CD8-positive, alpha-beta memory T cell (primary cell): ENCODE measurements at regions not wholly inside any gene's neighbourhood (a gene's known extent, or its start where the extent isn't known, plus 50 kb on each side); places are given as distances from the start of the nearest gene placed in this dataset.

Experiments
- CTCF ChIA-PET: fragments of 350-600 bp; sonication (Branson Sonifier 250); formaldehyde crosslinking; loops from one replicate; lab custom pipeline; 2021; ENCODE audit warnings: antibody characterized with exemption; lab: Charles Lee
- POLR2A ChIA-PET: fragments of 350-600 bp; sonication (Branson Sonifier 250); formaldehyde crosslinking; loops from one replicate; lab custom pipeline; 2021; ENCODE audit warnings: antibody characterized with exemption; lab: Charles Lee
- DNase-seq, 5 donors: peaks; one replicate each; pipeline versions ENCODE4 v3.0.0 to v3.0.0-alpha.2; 2020 to 2022; ENCODE audit warnings: mixed read lengths in 1 of 5
- H3K27ac ChIP-seq: one replicate; pipeline ENCODE4 v1.7.0; 2013; ENCODE audit warnings: low read depth, mild to moderate bottlenecking, low read length, moderate library complexity
- H3K27me3 ChIP-seq: 2 replicates; pipeline ENCODE4 v1.7.0; 2013; ENCODE audit warnings: low read length, mild to moderate bottlenecking; ENCODE audit not compliant: insufficient read depth, poor library complexity, severe bottlenecking
- H3K36me3 ChIP-seq: 2 replicates; pipeline ENCODE4 v1.7.0; 2013; ENCODE audit warnings: mild to moderate bottlenecking, low read length, moderate library complexity; ENCODE audit not compliant: insufficient read depth
- H3K4me1 ChIP-seq: 2 replicates; pipeline ENCODE4 v1.7.0; 2013; ENCODE audit warnings: mild to moderate bottlenecking, low read length, moderate library complexity; ENCODE audit not compliant: insufficient read depth
- H3K4me3 ChIP-seq: 2 replicates; pipeline ENCODE4 v1.7.0; 2013; ENCODE audit warnings: mild to moderate bottlenecking, low read length
- H3K9me3 ChIP-seq: 2 replicates; pipeline ENCODE4 v1.7.0; 2013; ENCODE audit warnings: mild to moderate bottlenecking, low read length
- H3K27ac Mint-ChIP-seq, 8 donors: one replicate each; pipeline ENCODE4 v1.8.0; 2020 to 2021; ENCODE audit warnings: mixed read lengths in 8 of 8, mild to moderate bottlenecking in 6 of 8, inconsistent platforms in 3 of 8, moderate library complexity in 3 of 8
- H3K27me3 Mint-ChIP-seq, 2 donors: one replicate each; pipeline ENCODE4 v1.8.0; 2020 to 2021; ENCODE audit warnings: mixed read lengths in 2 of 2, mild to moderate bottlenecking in 1 of 2, moderate library complexity in 1 of 2
- H3K36me3 Mint-ChIP-seq, 3 donors: one replicate each; pipeline ENCODE4 v1.8.0; 2020 to 2021; ENCODE audit warnings: mixed read lengths in 3 of 3, inconsistent platforms in 1 of 3, mild to moderate bottlenecking in 1 of 3
- H3K4me1 Mint-ChIP-seq, 3 donors: one replicate each; pipeline ENCODE4 v1.8.0; 2020 to 2021; ENCODE audit warnings: mixed read lengths in 3 of 3, inconsistent platforms in 1 of 3, mild to moderate bottlenecking in 1 of 3
- H3K4me3 Mint-ChIP-seq, 7 donors: one replicate each; pipeline ENCODE4 v1.8.0; 2020 to 2021; ENCODE audit warnings: mixed read lengths in 7 of 7, mild to moderate bottlenecking in 6 of 7, moderate library complexity in 4 of 7, inconsistent platforms in 2 of 7
- H3K9me3 Mint-ChIP-seq, 5 donors: one replicate each; pipeline ENCODE4 v1.8.0; 2020 to 2022; ENCODE audit warnings: mixed read lengths in 5 of 5, mild to moderate bottlenecking in 3 of 5, moderate library complexity in 2 of 5, inconsistent platforms in 1 of 5

DNA sequence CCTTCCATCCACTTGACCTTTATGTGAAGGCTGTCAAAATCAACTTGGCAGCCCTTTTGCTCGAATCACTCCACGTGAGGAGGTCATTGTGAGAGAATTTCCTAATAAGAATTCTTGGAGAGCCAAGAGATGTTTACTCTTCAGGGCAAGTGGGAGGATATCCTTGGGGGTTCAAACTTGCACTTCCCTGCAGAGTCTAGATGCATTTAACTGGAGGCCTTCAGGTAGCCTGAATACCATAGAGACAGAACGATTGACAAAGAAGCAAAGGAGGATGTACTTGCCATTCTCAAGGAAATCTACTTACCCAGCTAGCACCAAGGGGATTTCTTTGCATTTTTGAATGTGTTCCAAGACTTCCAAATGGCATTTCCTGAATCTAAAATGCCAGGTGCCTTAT lies 1702.6 kb upstream of the FLRT2 start:
- ChIA-PET POLR2A (no interaction called here), CTCF (no interaction called here)
- Histone ChIP-seq H3K36me3 (no peaks in the 10 kb centered on the region), H3K4me1 (no peaks in the 10 kb centered on the region), H3K27ac (no peak overlapping the region), H3K9me3 (no peaks in the 10 kb centered on the region), H3K27me3 (no peaks in the 10 kb centered on the region), H3K4me3 (no peak overlapping the region)
- H3K4me1 Mint-ChIP-seq = no peaks in the 10 kb centered on the region
- H3K27ac Mint-ChIP-seq = no peak overlapping the region
- H3K9me3 Mint-ChIP-seq = peaks cover 2 to 35% (median 16%) of the 10 kb centered on the region in 5 donors
- no peak for DNase-seq
- no peak overlapping the region for H3K4me3 Mint-ChIP-seq
- H3K27me3 Mint-ChIP-seq = no peaks in the 10 kb centered on the region
- H3K36me3 Mint-ChIP-seq = no peaks in the 10 kb centered on the region

DNA sequence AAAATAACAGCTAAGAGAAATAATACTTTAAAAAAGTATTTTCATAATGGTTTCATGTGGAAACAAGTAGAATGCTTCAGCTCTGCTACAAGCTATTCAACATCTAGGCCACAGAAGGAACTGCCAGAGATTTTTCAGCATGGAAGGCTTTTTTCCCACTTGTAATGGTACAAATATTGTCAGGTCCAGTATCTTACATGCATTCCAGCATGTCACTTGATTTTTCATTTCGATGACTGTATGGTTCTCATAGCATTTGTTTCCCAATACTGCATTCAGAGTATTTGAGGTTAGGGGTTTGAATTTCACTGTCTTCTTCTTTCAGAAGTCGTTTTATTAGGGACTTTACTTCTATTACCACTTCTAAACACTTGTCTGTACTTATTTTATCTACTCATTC lies 1701.5 kb upstream of the FLRT2 start:
- H3K4me3 Mint-ChIP-seq = no peak overlapping the region
- POLR2A ChIA-PET = no interaction called here

GRCh38 chr14:83830316-83830715 lies 1699.6 kb upstream of the FLRT2 start:
- Histone ChIP-seq H3K4me3 (no peak overlapping the region), H3K4me1 (no peaks in the 10 kb centered on the region), H3K27me3 (no peaks in the 10 kb centered on the region), H3K9me3 (no peaks in the 10 kb centered on the region), H3K36me3 (no peaks in the 10 kb centered on the region), H3K27ac (no peak overlapping the region)
- H3K27ac Mint-ChIP-seq = no peak overlapping the region
- H3K27me3 Mint-ChIP-seq = no peaks in the 10 kb centered on the region
- no peak overlapping the region for H3K4me3 Mint-ChIP-seq
- ChIA-PET CTCF (no interaction called here), POLR2A (no interaction called here)
- H3K4me1 Mint-ChIP-seq = no peaks in the 10 kb centered on the region
- DNase-seq = no peak
- no peaks in the 10 kb centered on the region for H3K36me3 Mint-ChIP-seq
- peaks cover 2 to 32% (median 9%) of the 10 kb centered on the region in 5 donors for H3K9me3 Mint-ChIP-seq

More for the DNA sequence above, 1701.5 kb upstream of the FLRT2 start:
- no peak for DNase-seq
- H3K4me1 Mint-ChIP-seq = no peaks in the 10 kb centered on the region
- H3K27ac ChIP-seq = no peak overlapping the region
- H3K27ac Mint-ChIP-seq = no peak overlapping the region
- no peaks in the 10 kb centered on the region for H3K27me3 Mint-ChIP-seq
- no peaks in the 10 kb centered on the region for H3K36me3 ChIP-seq
- H3K27me3 ChIP-seq = no peaks in the 10 kb centered on the region
- H3K9me3 ChIP-seq = no peaks in the 10 kb centered on the region
- peaks cover 2 to 37% (median 17%) of the 10 kb centered on the region in 5 donors for H3K9me3 Mint-ChIP-seq
- no peaks in the 10 kb centered on the region for H3K36me3 Mint-ChIP-seq
- no peaks in the 10 kb centered on the region for H3K4me1 ChIP-seq
- H3K4me3 ChIP-seq = no peak overlapping the region
- CTCF ChIA-PET = no interaction called here

GRCh38 chr14:83838226-83838625 lies 1691.7 kb upstream of the FLRT2 start:
- POLR2A ChIA-PET = no interaction called here
- CTCF ChIA-PET = no interaction called here
- Mint-ChIP-seq H3K4me1 (no peaks in the 10 kb centered on the region), H3K9me3 (peaks cover 1 to 42% (median 10%) of the 10 kb centered on the region in 5 donors), H3K27me3 (no peaks in the 10 kb centered on the region), H3K4me3 (no peak overlapping the region), H3K36me3 (no peaks in the 10 kb centered on the region), H3K27ac (no peak overlapping the region)
- Histone ChIP-seq H3K27ac (no peak overlapping the region), H3K27me3 (no peaks in the 10 kb centered on the region), H3K9me3 (no peaks in the 10 kb centered on the region), H3K4me3 (no peak overlapping the region), H3K4me1 (no peaks in the 10 kb centered on the region), H3K36me3 (no peaks in the 10 kb centered on the region)
- no peak for DNase-seq

- Mint-ChIP-seq H3K27me3 (no peaks in the 10 kb centered on the region), H3K36me3 (peaks cover 0 to 2% (median 0%) of the 10 kb centered on the region in 3 donors), H3K27ac (no peak overlapping the region), H3K9me3 (peaks cover 0 to 54% (median 10%) of the 10 kb centered on the region in 5 donors), H3K4me3 (no peak overlapping the region), H3K4me1 (no peaks in the 10 kb centered on the region)
- no peaks in the 10 kb centered on the region for H3K27me3 ChIP-seq
- POLR2A ChIA-PET = no interaction called here
- H3K36me3 ChIP-seq = no peaks in the 10 kb centered on the region
- CTCF ChIA-PET = no interaction called here
- H3K27ac ChIP-seq = no peak overlapping the region
- DNase-seq = no peak
- H3K9me3 ChIP-seq = no peaks in the 10 kb centered on the region
- no peaks in the 10 kb centered on the region for H3K4me1 ChIP-seq
- H3K4me3 ChIP-seq = no peak overlapping the region
These were observed 1687.4 kb upstream of the FLRT2 start for GRCh38 chr14:83842547-83842946.

DNA sequence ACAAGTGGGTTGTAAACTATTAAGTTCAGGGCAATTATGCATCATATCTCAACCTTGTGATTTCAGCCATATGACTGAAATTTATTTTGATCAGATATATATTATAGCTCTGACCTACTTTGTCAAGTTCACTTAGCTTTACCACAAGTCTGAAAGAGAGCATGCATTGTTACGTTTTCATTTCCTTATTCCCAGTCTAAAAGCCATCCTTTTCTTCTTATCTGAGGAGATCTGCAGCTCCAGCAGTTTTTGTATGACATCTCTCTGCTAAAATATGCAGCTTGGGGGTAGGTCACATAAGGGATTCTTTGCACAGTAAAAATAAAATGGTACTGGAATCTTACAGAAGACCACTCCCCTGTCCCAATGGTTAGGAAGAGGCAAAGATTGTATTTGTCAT lies 1682.8 kb upstream of the FLRT2 start:
- CTCF ChIA-PET = no interaction called here
- peaks cover 0 to 2% (median 0%) of the 10 kb centered on the region in 3 donors for H3K36me3 Mint-ChIP-seq
- Histone ChIP-seq H3K27me3 (no peaks in the 10 kb centered on the region), H3K9me3 (no peaks in the 10 kb centered on the region), H3K27ac (no peak overlapping the region), H3K36me3 (no peaks in the 10 kb centered on the region), H3K4me3 (no peak overlapping the region), H3K4me1 (no peaks in the 10 kb centered on the region)
- no peaks in the 10 kb centered on the region for H3K27me3 Mint-ChIP-seq
- peaks cover 3 to 44% (median 13%) of the 10 kb centered on the region in 5 donors for H3K9me3 Mint-ChIP-seq
- H3K4me1 Mint-ChIP-seq = no peaks in the 10 kb centered on the region
- no peak overlapping the region for H3K27ac Mint-ChIP-seq
- no peak overlapping the region for H3K4me3 Mint-ChIP-seq
- DNase-seq = no peak
- POLR2A ChIA-PET = no interaction called here

DNA sequence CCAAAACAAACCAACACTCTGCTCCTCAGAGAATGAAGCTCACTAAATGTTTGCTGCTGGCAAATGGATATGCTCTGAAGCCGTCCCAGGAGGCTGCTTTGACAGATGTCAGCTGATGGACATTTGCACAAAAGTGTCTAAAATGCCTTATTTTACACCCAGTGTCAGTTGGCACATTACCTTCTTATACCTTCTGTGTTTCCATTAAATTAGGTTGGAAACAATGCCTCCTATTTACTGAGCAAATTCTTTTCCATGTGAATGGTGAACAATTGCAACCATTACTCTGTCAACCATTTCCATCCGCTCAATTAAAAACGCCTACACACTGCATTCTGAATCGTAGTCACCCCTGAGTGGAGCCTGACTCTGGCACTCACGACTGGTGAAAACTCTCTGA lies 1679.9 kb upstream of the FLRT2 start:
- no peaks in the 10 kb centered on the region for H3K27me3 ChIP-seq
- Mint-ChIP-seq H3K36me3 (peaks cover 0 to 2% (median 0%) of the 10 kb centered on the region in 3 donors), H3K27me3 (no peaks in the 10 kb centered on the region), H3K9me3 (peaks cover 3 to 52% (median 13%) of the 10 kb centered on the region in 5 donors), H3K4me3 (no peak overlapping the region), H3K4me1 (no peaks in the 10 kb centered on the region), H3K27ac (no peak overlapping the region)
- no peaks in the 10 kb centered on the region for H3K9me3 ChIP-seq
- POLR2A ChIA-PET = no interaction called here
- no peaks in the 10 kb centered on the region for H3K36me3 ChIP-seq
- CTCF ChIA-PET = no interaction called here
- DNase-seq = no peak
- no peak overlapping the region for H3K4me3 ChIP-seq
- H3K4me1 ChIP-seq = no peaks in the 10 kb centered on the region
- H3K27ac ChIP-seq = no peak overlapping the region

DNA sequence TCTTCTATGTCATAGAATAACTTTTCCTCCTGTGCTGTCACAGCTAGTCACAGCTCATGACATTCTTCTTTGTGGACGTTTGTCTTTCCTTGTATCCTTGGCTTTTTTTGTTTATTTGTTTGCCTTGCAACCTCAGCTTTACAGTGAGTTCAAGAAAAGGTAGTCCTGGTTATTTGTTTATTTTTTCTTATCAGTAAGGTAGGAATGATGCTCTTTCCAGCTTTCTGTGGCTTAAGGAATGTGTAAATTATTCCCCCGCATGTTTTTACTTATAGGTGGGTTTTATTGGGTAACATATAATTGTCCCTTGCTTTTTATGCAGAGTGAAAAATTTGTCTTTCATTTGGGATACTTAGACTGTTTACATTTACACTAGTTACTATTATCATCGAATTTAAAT lies 1673.6 kb upstream of the FLRT2 start:
- no peak for DNase-seq
- CTCF ChIA-PET = no interaction called here
- Mint-ChIP-seq H3K9me3 (peaks cover 9 to 53% (median 19%) of the 10 kb centered on the region in 5 donors), H3K4me1 (no peaks in the 10 kb centered on the region), H3K4me3 (no peak overlapping the region), H3K36me3 (peaks cover 0 to 1% (median 0%) of the 10 kb centered on the region in 3 donors), H3K27me3 (no peaks in the 10 kb centered on the region), H3K27ac (no peak overlapping the region)
- Histone ChIP-seq H3K36me3 (no peaks in the 10 kb centered on the region), H3K4me3 (no peak overlapping the region), H3K27ac (no peak overlapping the region), H3K27me3 (no peaks in the 10 kb centered on the region), H3K4me1 (no peaks in the 10 kb centered on the region), H3K9me3 (no peaks in the 10 kb centered on the region)
- POLR2A ChIA-PET = no interaction called here
